RWPE2 (cell line): ENCODE measurements at regions not wholly inside any gene's neighbourhood (a gene's known extent, or its start where the extent isn't known, plus 50 kb on each side); places are given as distances from the start of the nearest gene placed in this dataset.

Experiments
- ATAC-seq: fragments of 200-7000 bp; cut with Tn5 transposase; 3 replicates; pipeline ENCODE4 v1.9.1; 2021; ENCODE audit warnings: low read depth
- DNase-seq: peaks from one replicate; pipeline ENCODE4 v3.0.0-alpha.2; 2020; ENCODE audit warnings: low spot score
- H3K27ac ChIP-seq: fragments of 450-650 bp; 2 replicates; pipeline ENCODE4 v1.5.1; 2017; ENCODE audit warnings: mild to moderate bottlenecking; ENCODE audit not compliant: poor library complexity, severe bottlenecking
- H3K27me3 ChIP-seq: fragments of 250-450 bp; sonication (Bioruptor Pico); 2 replicates; pipeline ENCODE4 v1.5.1; 2021; ENCODE audit warnings: mild to moderate bottlenecking, moderate library complexity; ENCODE audit not compliant: insufficient read depth, poor library complexity, severe bottlenecking
- H3K36me3 ChIP-seq: fragments of 250-450 bp; sonication (Bioruptor Pico); 2 replicates; pipeline ENCODE4 v1.5.1; 2020; ENCODE audit warnings: low read depth, mild to moderate bottlenecking, moderate library complexity
- H3K4me1 ChIP-seq: fragments of 250-450 bp; sonication (Bioruptor Pico); 2 replicates; pipeline ENCODE4 v1.5.1; 2021; ENCODE audit warnings: mild to moderate bottlenecking, moderate library complexity; ENCODE audit not compliant: insufficient read depth, poor library complexity, severe bottlenecking
- H3K4me3 ChIP-seq: fragments of 250-450 bp; sonication (Bioruptor Pico); 2 replicates; pipeline ENCODE4 v1.5.1; 2021; ENCODE audit warnings: mild to moderate bottlenecking, moderate library complexity; ENCODE audit not compliant: severe bottlenecking
- H3K9me3 ChIP-seq: fragments of 250-450 bp; sonication (Bioruptor Pico); 2 replicates; pipeline ENCODE4 v1.5.1; 2021; ENCODE audit warnings: mild to moderate bottlenecking, moderate library complexity; ENCODE audit not compliant: severe bottlenecking
- CTCF ChIP-seq: fragments of 450-650 bp; IDR thresholded peaks from one replicate; pipeline ENCODE4 v1.5.1; 2017; ENCODE audit warnings: mild to moderate bottlenecking, moderate library complexity; ENCODE audit not compliant: poor library complexity, severe bottlenecking

- H3K4me1 ChIP-seq: no peaks in the 10 kb centered on the region
- H3K36me3 ChIP-seq: no peaks in the 10 kb centered on the region
- no peak for ATAC-seq
- H3K9me3 ChIP-seq: no peaks in the 10 kb centered on the region
- H3K4me3 ChIP-seq: no peak overlapping the region
- H3K27me3 ChIP-seq: no peaks in the 10 kb centered on the region
- DNase-seq: no peak
- no peak overlapping the region for H3K27ac ChIP-seq
- no peak for TF ChIP-seq CTCF
Measured at GRCh38 chr7:109009636-109010035, 440.0 kb downstream of the DNAJB9 start.

- Histone ChIP-seq H3K27me3 (no peaks in the 10 kb centered on the region), H3K36me3 (no peaks in the 10 kb centered on the region), H3K4me1 (no peaks in the 10 kb centered on the region), H3K9me3 (peaks cover 2% of the 10 kb centered on the region), H3K4me3 (no peak overlapping the region), H3K27ac (no peak overlapping the region)
- no peak for TF ChIP-seq CTCF
- ATAC-seq: no peak
- DNase-seq: no peak
Measured at GRCh38 chr7:109020251-109020650, 450.6 kb downstream of the DNAJB9 start.

GRCh38 chr7:109021390-109021789, 451.7 kb downstream of the DNAJB9 start:
- no peaks in the 10 kb centered on the region for H3K36me3 ChIP-seq
- H3K9me3 ChIP-seq: peaks cover 2% of the 10 kb centered on the region
- no peaks in the 10 kb centered on the region for H3K4me1 ChIP-seq
- no peak overlapping the region for H3K27ac ChIP-seq
- ATAC-seq (no peak), DNase-seq (no peak)
- no peaks in the 10 kb centered on the region for H3K27me3 ChIP-seq
- no peak overlapping the region for H3K4me3 ChIP-seq
- TF ChIP-seq CTCF: no peak

GRCh38 chr7:109029866-109030265, 460.2 kb downstream of the DNAJB9 start:
- H3K27ac ChIP-seq: no peak overlapping the region
- ATAC-seq: no peak

GRCh38 chr7:109044691-109045090, 475.0 kb downstream of the DNAJB9 start:
- TF ChIP-seq CTCF: no peak
- no peaks in the 10 kb centered on the region for H3K4me1 ChIP-seq
- no peak overlapping the region for H3K4me3 ChIP-seq

More at GRCh38 chr7:109029866-109030265, 460.2 kb downstream of the DNAJB9 start:
- Histone ChIP-seq H3K9me3 (peaks cover 1% of the 10 kb centered on the region), H3K36me3 (no peaks in the 10 kb centered on the region), H3K4me1 (no peaks in the 10 kb centered on the region), H3K27me3 (no peaks in the 10 kb centered on the region), H3K4me3 (no peak overlapping the region)
- no peak for TF ChIP-seq CTCF
- DNase-seq: no peak

More at GRCh38 chr7:109044691-109045090, 475.0 kb downstream of the DNAJB9 start:
- DNase-seq (no peak), ATAC-seq (no peak)
- Histone ChIP-seq H3K27ac (no peak overlapping the region), H3K36me3 (no peaks in the 10 kb centered on the region), H3K27me3 (no peaks in the 10 kb centered on the region), H3K9me3 (no peaks in the 10 kb centered on the region)
